Skin of body (tissue), 1 donor: ENCODE measurements at regions not wholly inside any gene's neighbourhood (a gene's known extent, or its start where the extent isn't known, plus 50 kb on each side); places are given as distances from the start of the nearest gene placed in this dataset.

Experiments used
- DNase-seq: peaks from one replicate; lab custom pipeline; 2025; lab: John Stamatoyannopoulos, UW

- DNase-seq = no peak
Measured at GRCh38 chrX:69365349-69365748, 138.8 kb upstream of the NALF2 start.

GRCh38 chrX:69362856-69363255, 141.3 kb upstream of the NALF2 start:
- DNase-seq = peak; percentile 63

- DNase-seq = no peak
Measured at GRCh38 chrX:69362354-69362753, 141.8 kb upstream of the NALF2 start.

GRCh38 chrX:69361311-69361845, 142.7 kb upstream of the NALF2 start:
- peak; percentile 38 for DNase-seq

- peak; percentile 0 for DNase-seq
Measured at GRCh38 chrX:69357317-69357716, 146.8 kb upstream of the NALF2 start.

GRCh38 chrX:69324851-69325250, 159.6 kb upstream of the PJA1 start:
- DNase-seq = no peak

GRCh38 chrX:69323786-69324720, 158.8 kb upstream of the PJA1 start:
- DNase-seq = no peak

GRCh38 chrX:69321789-69322188, 156.5 kb upstream of the PJA1 start:
- DNase-seq = no peak

- DNase-seq = no peak
Measured at GRCh38 chrX:69321006-69321655, 155.9 kb upstream of the PJA1 start.

- DNase-seq = no peak
Measured at GRCh38 chrX:69320116-69320515, 154.9 kb upstream of the PJA1 start.

- DNase-seq = no peak
Measured at GRCh38 chrX:69319376-69319775, 154.1 kb upstream of the PJA1 start.

- no peak for DNase-seq
Measured at GRCh38 chrX:69318651-69319340, 153.5 kb upstream of the PJA1 start.

GRCh38 chrX:69317721-69318120, 152.5 kb upstream of the PJA1 start:
- no peak for DNase-seq

GRCh38 chrX:69314436-69315348, 149.4 kb upstream of the PJA1 start:
- no peak for DNase-seq

- DNase-seq = no peak
Measured at GRCh38 chrX:69313617-69314290, 148.5 kb upstream of the PJA1 start.

GRCh38 chrX:69311936-69312670, 146.8 kb upstream of the PJA1 start:
- DNase-seq = no peak

- DNase-seq = no peak
Measured at GRCh38 chrX:69309074-69309792, 144.0 kb upstream of the PJA1 start.

GRCh38 chrX:69307756-69308155, 142.5 kb upstream of the PJA1 start:
- DNase-seq = no peak

- DNase-seq = no peak
Measured at GRCh38 chrX:69307029-69307428, 141.8 kb upstream of the PJA1 start.
